Karpas-422 (cell line): ENCODE measurements at regions not wholly inside any gene's neighbourhood (a gene's known extent, or its start where the extent isn't known, plus 50 kb on each side); places are given as distances from the start of the nearest gene placed in this dataset.

Experiments
- DNase-seq: peaks from one replicate; pipeline ENCODE4 v3.0.0-alpha.2; 2015
- H2AFZ ChIP-seq: fragments of 200-600 bp; sonication (generic); 2 replicates; pipeline ENCODE4 v1.6.1; 2014; ENCODE audit warnings: antibody characterized with exemption, low read length, mixed read lengths
- H3K27ac ChIP-seq: fragments of 200-600 bp; sonication (generic); 2 replicates; pipeline ENCODE4 v1.5.1; 2014; ENCODE audit warnings: mild to moderate bottlenecking, low read length, moderate library complexity
- H3K27me3 ChIP-seq: fragments of 200-600 bp; sonication (generic); 2 replicates; pipeline ENCODE4 v1.6.1; 2014; ENCODE audit warnings: low read length, mixed read lengths
- H3K36me3 ChIP-seq: fragments of 200-600 bp; sonication (generic); 2 replicates; pipeline ENCODE4 v1.6.1; 2014; ENCODE audit warnings: low read length, mixed read lengths; ENCODE audit not compliant: insufficient read depth
- H3K4me1 ChIP-seq: fragments of 200-600 bp; sonication (generic); 2 replicates; pipeline ENCODE4 v1.6.1; 2014; ENCODE audit warnings: mild to moderate bottlenecking, low read length, mixed read lengths
- H3K4me2 ChIP-seq: fragments of 200-600 bp; sonication (generic); 2 replicates; pipeline ENCODE4 v1.6.1; 2014; ENCODE audit warnings: low read length, low read depth, mild to moderate bottlenecking; ENCODE audit not compliant: poor library complexity, severe bottlenecking
- H3K4me3 ChIP-seq: fragments of 200-600 bp; sonication (generic); 2 replicates; pipeline ENCODE4 v1.5.1; 2014; ENCODE audit warnings: mild to moderate bottlenecking, antibody characterized with exemption, low read length, mixed read lengths
- H3K79me2 ChIP-seq: fragments of 200-600 bp; sonication (generic); 2 replicates; pipeline ENCODE4 v1.6.1; 2014; ENCODE audit warnings: mild to moderate bottlenecking, low read length, mixed read lengths
- H3K9ac ChIP-seq: fragments of 200-600 bp; sonication (generic); 2 replicates; pipeline ENCODE4 v1.6.0; 2014; ENCODE audit warnings: low read length
- H3K9me2 ChIP-seq: fragments of 200-600 bp; sonication (generic), shearing (Covaris generic); replicated peaks from 2 replicates; pipeline ENCODE4 v1.6.0; 2014; ENCODE audit warnings: mild to moderate bottlenecking, low read length, moderate library complexity; ENCODE audit not compliant: insufficient read depth
- H3K9me3 ChIP-seq: fragments of 300-700, 200-600 bp; sonication (generic); 2 replicates; pipeline ENCODE4 v1.6.1; 2014; ENCODE audit warnings: low read length, mixed read lengths
- H4K20me1 ChIP-seq: fragments of 200-600 bp; sonication (generic); 2 replicates; pipeline ENCODE4 v1.6.1; 2014; ENCODE audit warnings: mild to moderate bottlenecking, antibody characterized with exemption, low read length, low read depth; ENCODE audit not compliant: insufficient read depth

DNA sequence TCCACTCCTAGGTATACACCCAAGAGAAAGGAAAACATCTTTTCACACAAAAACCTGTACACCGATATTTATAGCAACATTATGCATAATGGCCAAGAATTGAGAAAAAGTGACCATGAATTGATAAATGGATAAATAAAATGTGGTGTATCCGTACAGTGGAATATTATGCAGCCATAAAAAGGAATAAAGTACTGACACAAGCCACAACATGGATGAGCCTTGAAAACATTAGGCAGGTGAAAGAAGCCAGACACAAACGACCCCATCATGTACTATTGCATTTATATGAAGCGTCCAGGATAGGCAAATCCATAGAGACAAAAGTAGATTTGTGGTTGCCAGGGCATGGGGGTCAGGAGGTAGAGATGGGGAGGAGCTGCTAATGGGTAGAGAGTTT, 64.2 kb upstream of the SLC6A6 start:
- Histone ChIP-seq H4K20me1 (no peaks in the 10 kb centered on the region), H3K9me3 (no peaks in the 10 kb centered on the region), H3K4me3 (no peak overlapping the region), H3K79me2 (no peaks in the 10 kb centered on the region), H3K36me3 (no peaks in the 10 kb centered on the region), H3K9me2 (no peaks in the 10 kb centered on the region), H3K9ac (no peak overlapping the region), H2AFZ (no peak overlapping the region), H3K27me3 (no peaks in the 10 kb centered on the region), H3K4me1 (peaks cover 11% of the 10 kb centered on the region), H3K27ac (no peak overlapping the region), H3K4me2 (no peak overlapping the region)
- DNase-seq, result no peak

DNA sequence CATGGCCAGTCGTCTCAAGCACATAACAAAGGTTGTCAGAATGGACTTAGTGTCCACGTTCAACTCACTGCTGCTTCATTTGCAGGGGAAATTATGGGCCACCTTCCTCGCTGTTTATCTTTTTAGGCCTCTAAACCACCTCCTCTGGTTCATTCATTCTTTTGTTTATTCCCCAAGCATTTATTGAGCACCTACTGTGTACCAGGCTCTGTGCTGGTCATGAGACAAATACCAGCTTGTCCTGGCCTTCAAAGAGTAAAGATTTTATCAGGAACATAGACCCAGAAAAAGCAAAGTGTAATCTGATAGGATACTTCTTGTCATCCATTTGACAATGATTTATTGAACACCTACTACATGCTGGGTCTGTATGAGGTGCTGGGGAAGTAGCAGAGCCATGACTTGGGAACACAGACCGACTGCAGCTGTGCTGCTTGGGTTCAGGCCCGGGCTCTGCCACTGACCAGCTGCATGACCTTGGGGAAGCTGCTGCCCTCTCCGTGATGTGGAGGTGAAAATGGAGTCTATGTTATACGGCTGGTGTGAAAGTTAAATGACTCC, 63.4 kb upstream of the SLC6A6 start:
- Histone ChIP-seq H3K27ac (no peak overlapping the region), H3K4me3 (no peak overlapping the region), H2AFZ (no peak overlapping the region), H3K36me3 (no peaks in the 10 kb centered on the region), H3K27me3 (no peaks in the 10 kb centered on the region), H3K9me3 (no peaks in the 10 kb centered on the region), H3K4me2 (no peak overlapping the region), H3K9ac (no peak overlapping the region), H4K20me1 (no peaks in the 10 kb centered on the region), H3K79me2 (no peaks in the 10 kb centered on the region), H3K9me2 (no peaks in the 10 kb centered on the region), H3K4me1 (peaks cover 11% of the 10 kb centered on the region)
- DNase-seq, result no peak

GRCh38 chr3:14340960-14341708, 61.3 kb upstream of the SLC6A6 start:
- no peak for DNase-seq
- Histone ChIP-seq H3K36me3 (no peaks in the 10 kb centered on the region), H3K4me3 (no peak overlapping the region), H4K20me1 (no peaks in the 10 kb centered on the region), H3K27me3 (no peaks in the 10 kb centered on the region), H2AFZ (no peak overlapping the region), H3K9me3 (no peaks in the 10 kb centered on the region), H3K9ac (no peak overlapping the region), H3K79me2 (no peaks in the 10 kb centered on the region), H3K4me2 (no peak overlapping the region), H3K9me2 (no peaks in the 10 kb centered on the region), H3K4me1 (peaks cover 11% of the 10 kb centered on the region), H3K27ac (no peak overlapping the region)

GRCh38 chr3:14343338-14344112, 58.9 kb upstream of the SLC6A6 start:
- Histone ChIP-seq H3K4me1 (no peaks in the 10 kb centered on the region), H3K9me2 (no peaks in the 10 kb centered on the region), H3K4me2 (no peak overlapping the region), H4K20me1 (no peaks in the 10 kb centered on the region), H2AFZ (no peak overlapping the region), H3K27me3 (no peaks in the 10 kb centered on the region), H3K36me3 (no peaks in the 10 kb centered on the region), H3K79me2 (no peaks in the 10 kb centered on the region), H3K9me3 (no peaks in the 10 kb centered on the region), H3K4me3 (no peak overlapping the region), H3K27ac (no peak overlapping the region), H3K9ac (no peak overlapping the region)
- no peak for DNase-seq

- H3K27me3 ChIP-seq, result no peaks in the 10 kb centered on the region
- H3K4me2 ChIP-seq, result no peak overlapping the region
- no peak overlapping the region for H2AFZ ChIP-seq
- H3K36me3 ChIP-seq, result no peaks in the 10 kb centered on the region
- no peak overlapping the region for H3K27ac ChIP-seq
- no peak overlapping the region for H3K9ac ChIP-seq
- H3K79me2 ChIP-seq, result no peaks in the 10 kb centered on the region
- H3K9me3 ChIP-seq, result no peaks in the 10 kb centered on the region
- H4K20me1 ChIP-seq, result no peaks in the 10 kb centered on the region
- H3K4me1 ChIP-seq, result no peaks in the 10 kb centered on the region
- no peak overlapping the region for H3K4me3 ChIP-seq
- no peak for DNase-seq
- H3K9me2 ChIP-seq, result no peaks in the 10 kb centered on the region
Measured at GRCh38 chr3:14344351-14344750, 58.1 kb upstream of the SLC6A6 start.

DNA sequence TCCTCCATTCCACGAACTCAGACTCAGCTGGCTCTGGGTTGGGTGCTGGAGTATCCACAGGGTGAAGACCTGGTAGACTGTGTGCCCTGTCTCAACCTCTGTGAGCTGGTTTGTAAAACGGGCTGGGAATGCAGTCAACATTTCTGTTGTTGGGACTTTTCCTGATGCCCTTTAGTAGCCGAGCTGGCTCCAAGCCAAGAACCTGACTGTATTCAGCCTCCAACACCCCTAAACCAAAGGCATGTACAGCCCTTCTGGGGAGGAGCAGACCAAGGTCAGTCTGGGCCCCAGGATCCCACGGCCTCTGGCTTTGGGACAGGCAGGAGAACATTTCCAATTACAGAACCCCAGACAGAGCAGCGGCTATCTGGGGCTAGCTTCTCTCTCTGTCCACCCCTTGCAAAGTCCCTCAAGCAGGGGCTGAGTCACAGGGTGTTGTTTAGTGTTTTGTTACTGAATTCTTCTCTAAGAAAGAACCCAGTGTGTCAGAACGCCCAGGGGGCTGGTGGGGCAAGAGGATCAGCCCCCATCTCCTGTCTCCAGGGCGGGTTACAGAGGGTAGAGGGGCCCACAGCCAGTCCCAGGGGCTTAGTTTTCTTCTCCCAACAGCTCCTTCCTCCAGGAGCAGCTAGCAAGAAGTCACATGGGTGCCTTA, 56.8 kb upstream of the SLC6A6 start:
- Histone ChIP-seq H3K4me1 (no peaks in the 10 kb centered on the region), H3K4me2 (no peak overlapping the region), H3K4me3 (no peak overlapping the region), H2AFZ (no peak overlapping the region), H3K27me3 (no peaks in the 10 kb centered on the region), H3K9ac (no peak overlapping the region), H3K79me2 (no peaks in the 10 kb centered on the region), H3K9me3 (no peaks in the 10 kb centered on the region), H4K20me1 (no peaks in the 10 kb centered on the region), H3K36me3 (no peaks in the 10 kb centered on the region), H3K9me2 (no peaks in the 10 kb centered on the region), H3K27ac (no peak overlapping the region)
- no peak for DNase-seq

GRCh38 chr3:14346191-14346590, 56.2 kb upstream of the SLC6A6 start:
- H3K4me1 ChIP-seq, result no peaks in the 10 kb centered on the region
- no peaks in the 10 kb centered on the region for H3K36me3 ChIP-seq
- no peaks in the 10 kb centered on the region for H3K27me3 ChIP-seq
- H3K9ac ChIP-seq, result no peak overlapping the region
- H3K4me2 ChIP-seq, result no peak overlapping the region
- H3K9me3 ChIP-seq, result no peaks in the 10 kb centered on the region
- no peak overlapping the region for H3K4me3 ChIP-seq
- H2AFZ ChIP-seq, result no peak overlapping the region
- no peaks in the 10 kb centered on the region for H3K79me2 ChIP-seq
- H4K20me1 ChIP-seq, result no peaks in the 10 kb centered on the region
- H3K9me2 ChIP-seq, result no peaks in the 10 kb centered on the region
- no peak for DNase-seq
- H3K27ac ChIP-seq, result no peak overlapping the region

DNA sequence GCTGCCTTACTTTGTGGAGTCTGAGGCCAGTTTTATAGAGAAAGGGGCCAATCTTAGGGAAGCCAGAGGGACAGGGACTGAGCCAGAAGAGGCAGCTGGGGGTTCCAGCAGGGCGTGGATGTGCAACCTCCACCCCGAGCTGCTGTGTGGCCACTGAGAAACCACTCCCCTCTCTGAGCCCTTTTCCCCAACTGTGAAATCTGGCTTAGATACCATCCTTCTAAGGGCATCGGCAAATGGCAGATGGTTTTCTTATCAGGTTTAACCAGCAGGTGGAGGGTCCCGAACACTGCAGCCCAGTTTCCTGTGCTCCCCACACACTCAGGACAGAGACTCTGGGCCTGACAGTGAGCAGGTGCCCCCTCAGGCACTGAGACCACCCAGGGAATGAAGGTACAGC, 55.8 kb upstream of the SLC6A6 start:
- no peaks in the 10 kb centered on the region for H3K79me2 ChIP-seq
- no peaks in the 10 kb centered on the region for H3K27me3 ChIP-seq
- H3K9me3 ChIP-seq, result no peaks in the 10 kb centered on the region
- H3K4me2 ChIP-seq, result no peak overlapping the region
- H4K20me1 ChIP-seq, result no peaks in the 10 kb centered on the region
- H3K36me3 ChIP-seq, result no peaks in the 10 kb centered on the region
- no peak overlapping the region for H3K4me3 ChIP-seq
- H3K9ac ChIP-seq, result no peak overlapping the region
- H3K4me1 ChIP-seq, result peaks cover under 1% of the 10 kb centered on the region
- no peak for DNase-seq
- H3K27ac ChIP-seq, result no peak overlapping the region
- H3K9me2 ChIP-seq, result no peaks in the 10 kb centered on the region
- H2AFZ ChIP-seq, result no peak overlapping the region
